ENCODE measurements at regions not wholly inside any gene's neighbourhood (a gene's known extent, or its start where the extent isn't known, plus 50 kb on each side); places are given as distances from the start of the nearest gene placed in this dataset.

- H3K27ac Mint-ChIP-seq = no peak overlapping the region
- H3K27ac ChIP-seq (ENCODE audit: low read depth, low read length) = no peak overlapping the region
- no peaks in the 10 kb centered on the region for H3K36me3 ChIP-seq (ENCODE audit: control insufficient read depth, insufficient read depth, low read length)
Measured at GRCh38 chr5:7073666-7074065, 322.3 kb upstream of the ADCY2 start.

DNA sequence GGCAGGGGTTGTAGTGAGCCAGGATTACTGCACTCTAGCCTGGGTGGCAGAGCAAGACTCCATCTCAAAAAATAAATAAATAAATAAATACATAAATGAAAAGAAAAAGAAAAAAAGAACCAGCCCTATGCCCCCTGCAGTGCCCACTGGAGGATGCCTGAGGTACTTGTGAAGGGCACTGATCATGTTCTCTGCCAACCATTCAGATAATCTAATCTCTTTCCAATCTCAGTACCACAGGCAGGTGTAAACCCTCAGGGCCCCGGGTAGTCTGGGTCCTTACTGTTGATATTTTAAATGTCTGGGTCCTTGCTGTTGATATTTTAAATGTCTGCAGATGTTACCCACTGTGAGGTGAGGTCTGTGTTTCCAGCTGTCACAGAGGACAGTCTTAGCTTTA lies 321.8 kb upstream of the ADCY2 start:
- TF ChIP-seq, protein P1, sequence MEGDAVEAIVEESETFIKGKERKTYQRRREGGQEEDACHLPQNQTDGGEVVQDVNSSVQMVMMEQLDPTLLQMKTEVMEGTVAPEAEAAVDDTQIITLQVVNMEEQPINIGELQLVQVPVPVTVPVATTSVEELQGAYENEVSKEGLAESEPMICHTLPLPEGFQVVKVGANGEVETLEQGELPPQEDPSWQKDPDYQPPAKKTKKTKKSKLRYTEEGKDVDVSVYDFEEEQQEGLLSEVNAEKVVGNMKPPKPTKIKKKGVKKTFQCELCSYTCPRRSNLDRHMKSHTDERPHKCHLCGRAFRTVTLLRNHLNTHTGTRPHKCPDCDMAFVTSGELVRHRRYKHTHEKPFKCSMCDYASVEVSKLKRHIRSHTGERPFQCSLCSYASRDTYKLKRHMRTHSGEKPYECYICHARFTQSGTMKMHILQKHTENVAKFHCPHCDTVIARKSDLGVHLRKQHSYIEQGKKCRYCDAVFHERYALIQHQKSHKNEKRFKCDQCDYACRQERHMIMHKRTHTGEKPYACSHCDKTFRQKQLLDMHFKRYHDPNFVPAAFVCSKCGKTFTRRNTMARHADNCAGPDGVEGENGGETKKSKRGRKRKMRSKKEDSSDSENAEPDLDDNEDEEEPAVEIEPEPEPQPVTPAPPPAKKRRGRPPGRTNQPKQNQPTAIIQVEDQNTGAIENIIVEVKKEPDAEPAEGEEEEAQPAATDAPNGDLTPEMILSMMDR (conservative IDR thresholded peaks at IDR 0.05) = peak; percentile 59
- no peaks in the 10 kb centered on the region for H3K27me3 Mint-ChIP-seq (ENCODE audit: insufficient read depth)
- Histone ChIP-seq H3K4me3 (ENCODE audit: low read length) (no peak overlapping the region), H3K27me3 (ENCODE audit: control insufficient read depth, insufficient read depth, low read length, poor library complexity, severe bottlenecking) (no peaks in the 10 kb centered on the region), H3K9me3 (ENCODE audit: control insufficient read depth, low read length) (no peaks in the 10 kb centered on the region), H3K4me1 (ENCODE audit: control insufficient read depth, insufficient read depth, low read length) (no peaks in the 10 kb centered on the region), H3K9ac (ENCODE audit: extremely low read depth, low read length, poor library complexity, severe bottlenecking) (no peak overlapping the region), H3K36me3 (ENCODE audit: control insufficient read depth, insufficient read depth, low read length) (no peaks in the 10 kb centered on the region), H3K27ac (ENCODE audit: low read depth, low read length) (no peak overlapping the region)
- H3K27ac Mint-ChIP-seq = no peak overlapping the region
- WGBS, 2 experiments (ENCODE audit: insufficient coverage in 1 of 2, insufficient read length in 1 of 2) = 100% methylated on average over 1 of the region's 1 CpG; no CpG with 5 or more reads in 1 of the 2 experiments
- peaks cover 4% of the 10 kb centered on the region for H3K4me1 Mint-ChIP-seq
- no peaks in the 10 kb centered on the region for H3K36me3 Mint-ChIP-seq (ENCODE audit: low read depth)
- H3K9me3 Mint-ChIP-seq = no peaks in the 10 kb centered on the region
- no peak for DNase-seq
- H3K4me3 Mint-ChIP-seq = no peak overlapping the region

More at GRCh38 chr5:7073666-7074065, 322.3 kb upstream of the ADCY2 start:
- Mint-ChIP-seq H3K9me3 (no peaks in the 10 kb centered on the region), H3K27me3 (ENCODE audit: insufficient read depth) (no peaks in the 10 kb centered on the region), H3K36me3 (ENCODE audit: low read depth) (no peaks in the 10 kb centered on the region), H3K4me1 (no peaks in the 10 kb centered on the region), H3K4me3 (no peak overlapping the region)
- H3K9ac ChIP-seq (ENCODE audit: extremely low read depth, low read length, poor library complexity, severe bottlenecking) = no peak overlapping the region
- no peaks in the 10 kb centered on the region for H3K9me3 ChIP-seq (ENCODE audit: control insufficient read depth, low read length)
- TF ChIP-seq, protein P1 (conservative IDR thresholded peaks at IDR 0.05) = no peak
- 71 to 93% methylated on average over 1 to 6 of the region's 6 CpGs for WGBS, 2 experiments (ENCODE audit: insufficient coverage in 1 of 2, insufficient read length in 1 of 2)
- no peaks in the 10 kb centered on the region for H3K27me3 ChIP-seq (ENCODE audit: control insufficient read depth, insufficient read depth, low read length, poor library complexity, severe bottlenecking)
- no peaks in the 10 kb centered on the region for H3K4me1 ChIP-seq (ENCODE audit: control insufficient read depth, insufficient read depth, low read length)
- DNase-seq = no peak
- no peak overlapping the region for H3K4me3 ChIP-seq (ENCODE audit: low read length)

DNA sequence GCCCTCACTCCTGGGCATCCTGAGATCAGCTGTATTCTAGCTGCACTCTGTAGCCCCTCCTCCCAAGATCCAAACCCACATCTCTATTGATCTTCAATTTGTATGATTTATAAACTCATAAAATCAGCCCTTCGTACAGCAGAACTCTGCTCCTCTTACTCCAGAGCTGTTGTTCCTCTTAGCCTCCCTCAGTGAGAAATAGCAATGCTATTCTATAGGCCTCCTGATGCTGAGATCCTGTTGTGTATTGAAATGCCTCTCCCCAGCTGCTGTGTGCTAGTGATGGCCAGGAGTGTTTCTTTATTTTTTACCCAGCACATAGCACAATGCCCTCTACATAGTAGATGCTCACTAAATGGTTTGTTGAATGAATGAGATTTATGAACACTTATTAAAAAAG lies 320.5 kb upstream of the ADCY2 start:
- TF ChIP-seq, protein P1 (conservative IDR thresholded peaks at IDR 0.05) = no peak
- Histone ChIP-seq H3K4me3 (ENCODE audit: low read length) (no peak overlapping the region), H3K4me1 (ENCODE audit: control insufficient read depth, insufficient read depth, low read length) (peaks cover 9% of the 10 kb centered on the region), H3K36me3 (ENCODE audit: control insufficient read depth, insufficient read depth, low read length) (no peaks in the 10 kb centered on the region), H3K27ac (ENCODE audit: low read depth, low read length) (no peak overlapping the region), H3K9me3 (ENCODE audit: control insufficient read depth, low read length) (no peaks in the 10 kb centered on the region), H3K27me3 (ENCODE audit: control insufficient read depth, insufficient read depth, low read length, poor library complexity, severe bottlenecking) (no peaks in the 10 kb centered on the region), H3K9ac (ENCODE audit: extremely low read depth, low read length, poor library complexity, severe bottlenecking) (no peak overlapping the region)
- DNase-seq = no peak
- no peaks in the 10 kb centered on the region for H3K36me3 Mint-ChIP-seq (ENCODE audit: low read depth)
- H3K9me3 Mint-ChIP-seq = no peaks in the 10 kb centered on the region
- 89% methylated on average over 1 of the region's 1 CpG; no CpG with 5 or more reads in 1 of the 2 experiments for WGBS, 2 experiments (ENCODE audit: insufficient coverage in 1 of 2, insufficient read length in 1 of 2)
- no peaks in the 10 kb centered on the region for H3K27me3 Mint-ChIP-seq (ENCODE audit: insufficient read depth)
- peaks cover 12% of the 10 kb centered on the region for H3K4me1 Mint-ChIP-seq
- no peak overlapping the region for H3K4me3 Mint-ChIP-seq
- H3K27ac Mint-ChIP-seq = no peak overlapping the region

Measured in endodermal cell (in vitro differentiated cells).